ENCODE measurements at regions not wholly inside any gene's neighbourhood (a gene's known extent, or its start where the extent isn't known, plus 50 kb on each side); places are given as distances from the start of the nearest gene placed in this dataset.

DNA sequence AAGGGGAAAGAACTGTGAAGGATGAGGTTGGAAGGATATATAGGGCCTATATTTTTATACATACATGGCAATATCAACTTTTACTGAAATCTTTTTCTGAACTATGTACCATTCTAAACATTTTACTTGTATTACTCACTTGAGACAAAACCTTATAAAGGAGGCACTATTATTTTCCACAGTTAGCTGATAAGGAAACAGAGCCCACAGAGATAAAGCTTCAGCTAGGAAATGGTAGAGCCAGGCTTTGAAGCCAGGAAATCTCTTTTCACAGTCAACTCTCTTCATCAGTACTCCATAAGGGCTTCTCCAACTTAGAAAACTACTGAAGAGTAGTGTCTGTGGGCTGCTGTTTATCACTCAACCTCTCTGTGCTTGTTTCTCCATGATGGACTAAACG is 613.7 kb downstream of the PRELID2 start:
- no peak for DNase-seq (ENCODE audit: low spot score)
- TF ChIP-seq, protein P1, sequence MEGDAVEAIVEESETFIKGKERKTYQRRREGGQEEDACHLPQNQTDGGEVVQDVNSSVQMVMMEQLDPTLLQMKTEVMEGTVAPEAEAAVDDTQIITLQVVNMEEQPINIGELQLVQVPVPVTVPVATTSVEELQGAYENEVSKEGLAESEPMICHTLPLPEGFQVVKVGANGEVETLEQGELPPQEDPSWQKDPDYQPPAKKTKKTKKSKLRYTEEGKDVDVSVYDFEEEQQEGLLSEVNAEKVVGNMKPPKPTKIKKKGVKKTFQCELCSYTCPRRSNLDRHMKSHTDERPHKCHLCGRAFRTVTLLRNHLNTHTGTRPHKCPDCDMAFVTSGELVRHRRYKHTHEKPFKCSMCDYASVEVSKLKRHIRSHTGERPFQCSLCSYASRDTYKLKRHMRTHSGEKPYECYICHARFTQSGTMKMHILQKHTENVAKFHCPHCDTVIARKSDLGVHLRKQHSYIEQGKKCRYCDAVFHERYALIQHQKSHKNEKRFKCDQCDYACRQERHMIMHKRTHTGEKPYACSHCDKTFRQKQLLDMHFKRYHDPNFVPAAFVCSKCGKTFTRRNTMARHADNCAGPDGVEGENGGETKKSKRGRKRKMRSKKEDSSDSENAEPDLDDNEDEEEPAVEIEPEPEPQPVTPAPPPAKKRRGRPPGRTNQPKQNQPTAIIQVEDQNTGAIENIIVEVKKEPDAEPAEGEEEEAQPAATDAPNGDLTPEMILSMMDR (IDR thresholded peaks at IDR 0.05; ENCODE audit: extremely low read depth, missing control alignments), result no peak

DNA sequence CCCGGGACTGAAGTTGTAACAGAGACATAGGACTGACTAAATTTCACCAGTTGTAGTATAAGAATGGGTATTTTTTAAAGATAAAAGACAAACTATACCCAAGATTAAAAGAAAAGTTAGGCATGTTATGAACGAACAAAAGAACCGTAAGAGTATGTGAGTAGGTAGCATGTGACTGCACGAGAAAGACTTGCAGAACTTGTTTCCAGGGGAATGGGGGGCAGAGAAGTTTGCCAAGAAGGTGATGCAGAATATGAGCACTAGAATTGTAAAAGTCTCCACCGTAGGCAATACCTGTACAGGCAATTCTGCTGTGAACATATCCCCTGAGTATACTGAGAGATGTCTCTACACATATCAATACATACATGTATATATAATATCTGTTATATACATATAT is 614.7 kb downstream of the PRELID2 start:
- DNase-seq (ENCODE audit: low spot score), result no peak
- TF ChIP-seq, protein P1 (IDR thresholded peaks at IDR 0.05; ENCODE audit: extremely low read depth, missing control alignments), result no peak

DNA sequence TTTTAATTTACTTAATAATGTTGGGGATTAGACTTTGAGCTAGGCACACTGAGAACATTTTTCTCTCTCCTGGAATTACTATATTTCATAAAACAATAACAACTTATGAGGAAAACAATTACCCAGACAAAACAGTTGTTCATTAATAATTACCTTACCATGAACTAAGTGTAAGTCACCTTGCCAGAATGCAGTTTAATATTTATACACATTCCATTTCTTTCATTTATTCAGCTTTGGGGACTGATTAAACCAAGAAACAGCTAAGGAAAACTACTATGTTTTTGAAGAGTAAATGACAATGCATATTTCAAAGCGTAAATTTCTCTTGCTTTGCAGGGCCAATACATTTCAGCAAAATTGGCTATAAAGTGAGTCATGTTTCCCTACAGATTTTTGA is 616.2 kb downstream of the PRELID2 start:
- TF ChIP-seq, protein P1 (IDR thresholded peaks at IDR 0.05; ENCODE audit: extremely low read depth, missing control alignments), result no peak
- DNase-seq (ENCODE audit: low spot score), result no peak

DNA sequence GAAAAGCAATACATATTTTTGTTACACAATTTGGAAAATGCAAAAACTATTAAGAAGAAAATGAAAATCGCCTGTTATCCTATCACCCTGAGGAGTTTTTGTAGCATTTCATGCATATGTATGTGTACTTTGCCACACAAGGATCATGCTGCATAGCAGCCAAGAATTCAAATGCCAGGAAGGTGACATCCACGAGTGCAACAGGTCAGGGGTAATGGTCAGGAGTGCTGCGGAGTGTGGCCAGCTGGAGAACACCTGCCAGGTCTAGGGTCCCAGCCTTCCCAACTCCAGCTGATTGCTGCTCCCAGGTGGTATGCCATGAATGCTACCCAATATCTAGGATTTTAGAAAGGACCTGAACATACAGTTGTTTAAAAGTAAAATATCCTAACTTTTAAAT is 617.1 kb downstream of the PRELID2 start:
- no peak for DNase-seq (ENCODE audit: low spot score)
- TF ChIP-seq, protein P1 (IDR thresholded peaks at IDR 0.05; ENCODE audit: extremely low read depth, missing control alignments), result no peak

DNA sequence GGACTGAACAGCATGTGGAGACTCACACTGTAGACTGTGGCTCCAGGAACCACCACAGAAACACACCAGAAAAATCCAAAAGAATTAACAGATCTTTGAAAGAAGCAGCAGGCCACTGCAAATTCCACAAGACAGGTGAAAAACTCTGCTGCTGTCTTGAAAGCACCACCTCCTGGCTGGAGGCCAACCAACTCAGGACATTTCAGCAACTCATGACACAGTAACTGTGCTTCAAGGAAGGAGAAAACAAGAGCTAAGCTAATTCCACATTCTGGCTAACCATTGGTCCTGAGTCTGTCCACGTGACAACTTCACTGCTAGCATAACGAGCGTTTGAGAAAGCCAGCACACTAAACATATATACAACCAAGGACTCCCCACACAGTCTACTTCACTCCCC is 625.1 kb downstream of the PRELID2 start:
- no peak for DNase-seq (ENCODE audit: low spot score)
- TF ChIP-seq, protein P1 (IDR thresholded peaks at IDR 0.05; ENCODE audit: extremely low read depth, missing control alignments), result no peak

DNA sequence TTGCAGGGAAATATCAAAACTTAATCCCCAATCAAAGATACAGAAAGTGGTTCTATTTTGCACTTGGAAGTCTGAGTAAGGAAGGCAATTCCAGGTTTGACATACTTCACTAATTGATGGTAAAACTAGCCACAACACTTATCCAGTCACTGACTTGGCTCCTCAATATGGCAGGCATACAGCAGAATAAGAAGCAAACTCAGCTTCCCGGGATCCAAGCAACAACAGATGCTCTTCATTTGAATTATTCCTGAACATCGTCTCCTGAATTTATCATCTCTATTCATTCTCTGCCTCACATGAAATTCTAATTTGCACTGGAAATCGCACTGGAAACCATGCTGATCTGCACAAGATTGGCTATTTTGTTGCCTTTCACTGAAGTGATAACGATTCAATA is 629.6 kb downstream of the PRELID2 start:
- TF ChIP-seq, protein P1 (IDR thresholded peaks at IDR 0.05; ENCODE audit: extremely low read depth, missing control alignments), result no peak
- DNase-seq (ENCODE audit: low spot score), result no peak

DNA sequence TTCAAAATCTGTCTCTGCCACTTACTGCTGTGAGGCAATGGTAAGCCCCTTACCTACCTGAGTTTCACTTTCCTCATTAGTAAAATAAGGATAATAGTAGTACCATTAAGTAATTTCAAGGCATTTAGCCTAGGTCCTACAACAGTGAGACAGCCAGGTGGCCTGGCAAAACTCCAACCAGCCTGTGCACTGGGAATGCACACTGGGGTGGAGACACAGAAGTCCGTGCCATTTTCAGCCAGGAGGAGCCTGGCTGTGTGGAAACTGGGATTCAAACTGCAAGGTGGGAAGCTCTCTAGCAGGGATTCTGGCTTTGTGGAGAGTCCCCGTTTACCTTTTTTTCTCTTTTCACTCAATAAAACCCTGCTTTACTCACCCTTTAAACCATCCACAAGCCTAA is 630.4 kb downstream of the PRELID2 start:
- DNase-seq (ENCODE audit: low spot score), result no peak
- TF ChIP-seq, protein P1 (IDR thresholded peaks at IDR 0.05; ENCODE audit: extremely low read depth, missing control alignments), result no peak
